ENCODE measurements at regions not wholly inside any gene's neighbourhood (a gene's known extent, or its start where the extent isn't known, plus 50 kb on each side); places are given as distances from the start of the nearest gene placed in this dataset.

DNA sequence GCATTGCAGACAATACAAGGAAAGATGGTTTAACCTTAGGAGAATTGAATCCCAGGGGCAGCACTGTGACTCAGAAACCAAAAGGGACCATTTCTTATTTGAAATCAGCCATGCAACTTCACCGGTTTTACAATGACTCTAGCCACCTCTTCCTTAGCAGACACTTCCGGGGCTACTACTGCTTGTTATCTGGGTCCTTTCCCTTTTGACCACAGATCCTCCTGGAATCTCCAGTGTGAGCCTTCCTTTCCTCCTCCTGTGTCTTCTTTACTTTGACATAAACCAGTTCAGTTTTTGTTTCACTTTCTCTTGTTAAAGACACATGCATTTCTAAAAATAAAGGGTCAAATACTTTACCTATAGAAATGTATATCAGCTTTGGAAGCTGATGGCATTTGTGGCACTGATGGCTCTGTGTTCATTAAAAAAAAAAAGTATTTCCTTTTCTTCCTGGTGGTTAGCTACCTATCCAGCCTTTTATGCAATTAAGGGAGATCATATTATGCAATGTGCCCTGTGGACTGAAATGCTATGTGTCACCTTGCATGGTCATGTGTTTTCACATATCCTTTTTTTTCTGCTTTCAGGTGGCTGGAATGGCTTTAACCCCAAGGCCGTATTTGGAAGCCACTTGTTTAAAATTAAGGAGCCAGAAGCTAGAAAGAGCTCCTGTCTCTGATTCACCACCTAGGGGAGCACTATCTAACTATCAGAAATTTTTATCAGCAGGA lies 296.2 kb downstream of the CHL1 start:
- no peaks in the 10 kb centered on the region for H3K27me3 ChIP-seq (ENCODE audit: low read length)
- no peaks in the 10 kb centered on the region for H4K20me1 ChIP-seq (ENCODE audit: low read depth, low read length)
- H2AFZ ChIP-seq (ENCODE audit: low read depth, low read length, severe bottlenecking) = no peak overlapping the region
- H3K4me2 ChIP-seq (ENCODE audit: low read depth, low read length, poor library complexity, severe bottlenecking) = no peak overlapping the region
- TF ChIP-seq, protein P1, sequence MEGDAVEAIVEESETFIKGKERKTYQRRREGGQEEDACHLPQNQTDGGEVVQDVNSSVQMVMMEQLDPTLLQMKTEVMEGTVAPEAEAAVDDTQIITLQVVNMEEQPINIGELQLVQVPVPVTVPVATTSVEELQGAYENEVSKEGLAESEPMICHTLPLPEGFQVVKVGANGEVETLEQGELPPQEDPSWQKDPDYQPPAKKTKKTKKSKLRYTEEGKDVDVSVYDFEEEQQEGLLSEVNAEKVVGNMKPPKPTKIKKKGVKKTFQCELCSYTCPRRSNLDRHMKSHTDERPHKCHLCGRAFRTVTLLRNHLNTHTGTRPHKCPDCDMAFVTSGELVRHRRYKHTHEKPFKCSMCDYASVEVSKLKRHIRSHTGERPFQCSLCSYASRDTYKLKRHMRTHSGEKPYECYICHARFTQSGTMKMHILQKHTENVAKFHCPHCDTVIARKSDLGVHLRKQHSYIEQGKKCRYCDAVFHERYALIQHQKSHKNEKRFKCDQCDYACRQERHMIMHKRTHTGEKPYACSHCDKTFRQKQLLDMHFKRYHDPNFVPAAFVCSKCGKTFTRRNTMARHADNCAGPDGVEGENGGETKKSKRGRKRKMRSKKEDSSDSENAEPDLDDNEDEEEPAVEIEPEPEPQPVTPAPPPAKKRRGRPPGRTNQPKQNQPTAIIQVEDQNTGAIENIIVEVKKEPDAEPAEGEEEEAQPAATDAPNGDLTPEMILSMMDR (IDR thresholded peaks at IDR 0.05; ENCODE audit: insufficient read depth, low read length, poor library complexity, severe bottlenecking) = no peak
- TF ChIP-seq EZH2phosphoT487 (conservative IDR thresholded peaks at IDR 0.05; ENCODE audit: low read length) = no peak
- H3K9me2 ChIP-seq (replicated peaks; ENCODE audit: insufficient read depth, low read length) = no peaks in the 10 kb centered on the region
- no peak overlapping the region for H3K9ac ChIP-seq (ENCODE audit: low read length)
- no peaks in the 10 kb centered on the region for H3K36me3 ChIP-seq (ENCODE audit: low read length)
- H3K4me3 ChIP-seq (ENCODE audit: insufficient read depth, low read length, poor library complexity, severe bottlenecking) = no peak overlapping the region
- no peaks in the 10 kb centered on the region for H3F3A ChIP-seq (ENCODE audit: insufficient read depth)
- no peak overlapping the region for H3K27ac ChIP-seq (ENCODE audit: low read depth, low read length)
- no peaks in the 10 kb centered on the region for H3K9me3 ChIP-seq (ENCODE audit: insufficient read depth, low read length)
- H3K79me2 ChIP-seq (ENCODE audit: insufficient read depth, low read length) = no peaks in the 10 kb centered on the region

DNA sequence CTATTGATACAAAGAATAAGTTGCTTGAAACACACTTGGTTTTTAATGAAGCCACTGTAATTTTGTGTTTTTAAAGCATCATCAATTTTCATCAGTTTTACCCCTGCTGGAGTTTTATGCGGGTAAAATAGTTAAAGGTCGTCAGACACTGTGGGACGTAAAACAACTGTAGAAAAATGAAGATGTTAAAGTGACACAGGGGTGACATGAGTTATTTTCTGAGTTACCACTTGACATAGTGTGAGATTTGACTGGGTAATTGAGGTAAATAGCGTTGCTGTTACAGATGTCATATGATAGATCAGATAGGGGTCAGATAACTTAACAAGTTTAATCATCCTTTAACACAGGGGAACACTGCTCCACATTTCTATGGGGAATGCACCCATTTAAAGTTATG lies 297.6 kb downstream of the CHL1 start:
- no peaks in the 10 kb centered on the region for H4K20me1 ChIP-seq (ENCODE audit: low read depth, low read length)
- no peak overlapping the region for H3K4me3 ChIP-seq (ENCODE audit: insufficient read depth, low read length, poor library complexity, severe bottlenecking)
- no peak overlapping the region for H3K9ac ChIP-seq (ENCODE audit: low read length)
- H3K4me2 ChIP-seq (ENCODE audit: low read depth, low read length, poor library complexity, severe bottlenecking) = no peak overlapping the region
- TF ChIP-seq, protein P1 (IDR thresholded peaks at IDR 0.05; ENCODE audit: insufficient read depth, low read length, poor library complexity, severe bottlenecking) = no peak
- no peak for TF ChIP-seq EZH2phosphoT487 (conservative IDR thresholded peaks at IDR 0.05; ENCODE audit: low read length)
- no peaks in the 10 kb centered on the region for H3K9me3 ChIP-seq (ENCODE audit: insufficient read depth, low read length)
- H3K79me2 ChIP-seq (ENCODE audit: insufficient read depth, low read length) = no peaks in the 10 kb centered on the region
- H3K9me2 ChIP-seq (replicated peaks; ENCODE audit: insufficient read depth, low read length) = no peaks in the 10 kb centered on the region
- no peaks in the 10 kb centered on the region for H3F3A ChIP-seq (ENCODE audit: insufficient read depth)
- no peaks in the 10 kb centered on the region for H3K36me3 ChIP-seq (ENCODE audit: low read length)
- no peak overlapping the region for H3K27ac ChIP-seq (ENCODE audit: low read depth, low read length)
- H2AFZ ChIP-seq (ENCODE audit: low read depth, low read length, severe bottlenecking) = no peak overlapping the region
- H3K27me3 ChIP-seq (ENCODE audit: low read length) = no peaks in the 10 kb centered on the region

DNA sequence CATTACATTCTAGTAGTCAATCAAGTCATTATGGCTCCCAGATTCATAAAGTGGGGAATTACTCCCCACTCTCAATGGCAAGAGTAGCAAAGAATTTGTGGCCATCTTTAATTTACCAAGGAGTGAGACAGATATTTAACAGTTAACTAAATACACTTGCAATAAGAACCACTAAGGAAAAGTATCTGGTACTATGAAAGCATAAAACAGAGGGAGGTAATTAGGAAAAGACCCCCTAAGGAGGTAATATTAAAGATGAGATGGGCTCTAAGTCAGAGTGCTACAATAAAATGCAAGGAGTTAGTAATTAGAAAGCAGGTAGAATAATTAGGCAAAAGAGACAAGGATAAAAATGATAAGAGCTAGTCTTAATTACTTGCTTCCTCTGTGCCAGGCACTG lies 301.9 kb downstream of the CHL1 start:
- Histone ChIP-seq H4K20me1 (ENCODE audit: low read depth, low read length) (no peaks in the 10 kb centered on the region), H3K9me3 (ENCODE audit: insufficient read depth, low read length) (no peaks in the 10 kb centered on the region), H3K36me3 (ENCODE audit: low read length) (no peaks in the 10 kb centered on the region), H3K9me2 (replicated peaks; ENCODE audit: insufficient read depth, low read length) (no peaks in the 10 kb centered on the region), H3K4me3 (ENCODE audit: insufficient read depth, low read length, poor library complexity, severe bottlenecking) (no peak overlapping the region), H3K27me3 (ENCODE audit: low read length) (no peaks in the 10 kb centered on the region), H3F3A (ENCODE audit: insufficient read depth) (no peaks in the 10 kb centered on the region), H3K79me2 (ENCODE audit: insufficient read depth, low read length) (no peaks in the 10 kb centered on the region), H2AFZ (ENCODE audit: low read depth, low read length, severe bottlenecking) (no peak overlapping the region), H3K27ac (ENCODE audit: low read depth, low read length) (no peak overlapping the region), H3K9ac (ENCODE audit: low read length) (no peak overlapping the region), H3K4me2 (ENCODE audit: low read depth, low read length, poor library complexity, severe bottlenecking) (no peak overlapping the region)
- TF ChIP-seq EZH2phosphoT487 (conservative IDR thresholded peaks at IDR 0.05; ENCODE audit: low read length) = no peak
- TF ChIP-seq, protein P1 (IDR thresholded peaks at IDR 0.05; ENCODE audit: insufficient read depth, low read length, poor library complexity, severe bottlenecking) = no peak
